SJCRH30 (cell line): ENCODE measurements at regions not wholly inside any gene's neighbourhood (a gene's known extent, or its start where the extent isn't known, plus 50 kb on each side); places are given as distances from the start of the nearest gene placed in this dataset.

Experiments
- DNase-seq, 2 experiments: peaks; one replicate each; pipeline ENCODE4 v3.0.0-alpha.2; 2015 to 2020
- H3K27ac ChIP-seq: fragments of 250-450 bp; sonication (Bioruptor Pico); 2 replicates; pipeline ENCODE4 v1.5.1; 2020; ENCODE audit warnings: mild to moderate bottlenecking, moderate library complexity
- H3K27me3 ChIP-seq: fragments of 250-450 bp; sonication (Bioruptor Pico); 2 replicates; pipeline ENCODE4 v1.5.1; 2020; ENCODE audit warnings: mild to moderate bottlenecking, moderate library complexity
- H3K36me3 ChIP-seq: fragments of 250-450 bp; sonication (Bioruptor Pico); 2 replicates; pipeline ENCODE4 v1.5.1; 2020; ENCODE audit warnings: mild to moderate bottlenecking, moderate library complexity
- H3K4me1 ChIP-seq: fragments of 250-450 bp; sonication (Bioruptor Pico); 2 replicates; pipeline ENCODE4 v1.5.1; 2020; ENCODE audit warnings: mild to moderate bottlenecking, moderate library complexity
- H3K4me3 ChIP-seq: fragments of 250-450 bp; sonication (Bioruptor Pico); 2 replicates; pipeline ENCODE4 v1.5.1; 2020; ENCODE audit warnings: mild to moderate bottlenecking, moderate library complexity
- H3K9me3 ChIP-seq: fragments of 250-450 bp; sonication (Bioruptor Pico); replicated peaks from 2 replicates; pipeline ENCODE4 v1.5.1; 2020; ENCODE audit warnings: mild to moderate bottlenecking, moderate library complexity

DNA sequence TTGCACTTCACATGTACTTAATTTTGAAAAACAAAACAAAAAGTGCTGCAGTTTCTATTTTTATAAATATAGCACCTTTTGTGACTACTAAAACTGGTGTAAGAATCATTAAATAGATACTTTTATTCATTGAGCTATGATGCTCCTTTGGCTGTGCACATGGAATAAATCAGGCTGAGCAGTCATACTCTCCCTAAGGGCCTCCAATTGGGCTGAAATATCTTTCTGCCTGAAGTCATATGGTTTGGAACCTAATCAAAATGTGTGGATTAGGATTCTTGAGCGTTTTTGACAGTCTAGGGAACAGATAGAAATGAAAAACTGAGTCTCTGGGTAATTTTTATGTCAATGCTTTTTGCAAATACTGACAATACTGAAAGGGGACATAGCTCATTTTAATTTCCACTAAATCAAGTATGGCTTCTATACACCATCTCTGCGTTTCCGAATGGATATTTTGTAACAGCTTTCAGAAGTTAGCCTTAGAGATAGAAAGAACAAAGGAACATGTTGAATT lies 392.2 kb upstream of the ROBO1 start:
- no peaks in the 10 kb centered on the region for H3K27me3 ChIP-seq
- no peaks in the 10 kb centered on the region for H3K4me1 ChIP-seq
- H3K36me3 ChIP-seq = no peaks in the 10 kb centered on the region
- no peak overlapping the region for H3K4me3 ChIP-seq
- no peaks in the 10 kb centered on the region for H3K9me3 ChIP-seq
- no peak for DNase-seq
- no peak overlapping the region for H3K27ac ChIP-seq

DNA sequence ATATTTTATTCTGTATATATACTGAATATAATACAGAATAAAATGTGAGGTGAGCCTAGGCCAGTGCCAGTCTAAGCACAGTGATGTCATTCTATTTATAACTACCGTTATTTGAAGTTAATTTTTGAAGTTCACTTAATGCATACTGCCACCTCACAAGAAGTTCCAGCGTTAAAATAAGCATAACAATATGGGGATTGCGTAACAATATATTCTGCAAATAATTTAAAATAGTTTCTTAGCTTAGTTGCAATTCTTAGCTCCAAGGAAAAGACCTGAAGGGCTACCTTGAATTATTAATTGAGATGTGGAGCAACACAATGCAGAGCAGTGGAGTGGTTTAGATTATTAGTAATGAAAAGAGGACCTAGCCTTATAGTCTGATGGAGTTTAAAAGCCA lies 390.5 kb upstream of the ROBO1 start:
- Histone ChIP-seq H3K27ac (no peak overlapping the region), H3K36me3 (no peaks in the 10 kb centered on the region), H3K9me3 (no peaks in the 10 kb centered on the region), H3K4me3 (no peak overlapping the region), H3K4me1 (no peaks in the 10 kb centered on the region), H3K27me3 (no peaks in the 10 kb centered on the region)
- no peak for DNase-seq

DNA sequence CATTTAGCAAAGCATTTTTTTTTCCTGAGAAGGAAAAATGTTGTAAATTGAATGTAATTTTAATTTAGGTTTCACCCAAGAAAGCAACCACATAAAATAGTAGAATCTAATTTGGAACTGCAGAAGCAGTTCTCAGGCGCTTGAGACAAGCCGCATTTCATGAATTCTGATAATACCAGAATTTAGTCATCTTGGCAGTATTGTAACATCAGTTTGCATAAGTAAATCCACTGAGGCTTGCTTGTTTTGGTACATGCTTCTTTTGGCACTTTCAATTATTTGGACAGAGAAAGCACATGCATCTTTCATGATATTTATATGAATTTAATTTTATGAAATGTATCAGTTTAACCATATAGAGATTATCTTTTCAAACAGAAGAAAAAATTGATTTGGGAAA lies 389.7 kb upstream of the ROBO1 start:
- Histone ChIP-seq H3K27ac (no peak overlapping the region), H3K4me1 (no peaks in the 10 kb centered on the region)
- DNase-seq = no peak

GRCh38 chr3:80152692-80153091 lies 384.9 kb upstream of the ROBO1 start:
- no peaks in the 10 kb centered on the region for H3K9me3 ChIP-seq
- H3K27me3 ChIP-seq = no peaks in the 10 kb centered on the region
- no peak for DNase-seq
- H3K4me3 ChIP-seq = no peak overlapping the region
- H3K27ac ChIP-seq = no peak overlapping the region
- no peaks in the 10 kb centered on the region for H3K4me1 ChIP-seq
- no peaks in the 10 kb centered on the region for H3K36me3 ChIP-seq

More for the DNA sequence above, 389.7 kb upstream of the ROBO1 start:
- Histone ChIP-seq H3K4me3 (no peak overlapping the region), H3K9me3 (no peaks in the 10 kb centered on the region), H3K27me3 (no peaks in the 10 kb centered on the region), H3K36me3 (no peaks in the 10 kb centered on the region)

- DNase-seq = no peak
- H3K9me3 ChIP-seq = no peaks in the 10 kb centered on the region
- no peak overlapping the region for H3K4me3 ChIP-seq
- H3K27me3 ChIP-seq = no peaks in the 10 kb centered on the region
- H3K27ac ChIP-seq = no peak overlapping the region
- H3K36me3 ChIP-seq = no peaks in the 10 kb centered on the region
- H3K4me1 ChIP-seq = no peaks in the 10 kb centered on the region
Measured at GRCh38 chr3:80142714-80143113, 374.9 kb upstream of the ROBO1 start.

- Histone ChIP-seq H3K4me1 (no peaks in the 10 kb centered on the region), H3K36me3 (no peaks in the 10 kb centered on the region), H3K27me3 (no peaks in the 10 kb centered on the region), H3K9me3 (no peaks in the 10 kb centered on the region), H3K4me3 (no peak overlapping the region), H3K27ac (no peak overlapping the region)
- no peak for DNase-seq
Measured at GRCh38 chr3:80141557-80141956, 373.8 kb upstream of the ROBO1 start.

DNA sequence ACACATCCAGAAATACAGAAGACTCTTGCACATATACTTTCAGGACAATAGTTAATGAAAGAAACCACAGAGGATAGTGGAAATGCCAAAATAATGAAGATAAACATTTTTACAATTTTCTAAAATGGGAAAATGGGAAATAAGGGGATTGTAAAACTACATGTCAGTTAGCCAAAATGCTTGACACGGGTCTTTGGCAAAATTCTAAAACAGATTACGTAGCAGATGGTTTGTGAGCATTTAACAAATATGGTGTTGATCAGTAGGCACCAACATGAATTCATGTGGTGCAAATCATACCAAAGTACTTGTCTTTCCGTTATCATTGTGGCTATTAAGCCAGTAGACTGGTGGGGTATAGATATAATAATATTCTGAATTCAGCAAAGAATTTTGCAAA lies 348.5 kb upstream of the ROBO1 start:
- no peak for DNase-seq

GRCh38 chr3:80114694-80115093 lies 346.9 kb upstream of the ROBO1 start:
- DNase-seq = no peak
- Histone ChIP-seq H3K4me3 (no peak overlapping the region), H3K27ac (no peak overlapping the region), H3K36me3 (no peaks in the 10 kb centered on the region), H3K4me1 (no peaks in the 10 kb centered on the region), H3K9me3 (no peaks in the 10 kb centered on the region), H3K27me3 (no peaks in the 10 kb centered on the region)

More for the DNA sequence above, 348.5 kb upstream of the ROBO1 start:
- H3K4me1 ChIP-seq = no peaks in the 10 kb centered on the region
- no peaks in the 10 kb centered on the region for H3K27me3 ChIP-seq
- no peak overlapping the region for H3K4me3 ChIP-seq
- no peak overlapping the region for H3K27ac ChIP-seq
- no peaks in the 10 kb centered on the region for H3K9me3 ChIP-seq
- H3K36me3 ChIP-seq = no peaks in the 10 kb centered on the region

DNA sequence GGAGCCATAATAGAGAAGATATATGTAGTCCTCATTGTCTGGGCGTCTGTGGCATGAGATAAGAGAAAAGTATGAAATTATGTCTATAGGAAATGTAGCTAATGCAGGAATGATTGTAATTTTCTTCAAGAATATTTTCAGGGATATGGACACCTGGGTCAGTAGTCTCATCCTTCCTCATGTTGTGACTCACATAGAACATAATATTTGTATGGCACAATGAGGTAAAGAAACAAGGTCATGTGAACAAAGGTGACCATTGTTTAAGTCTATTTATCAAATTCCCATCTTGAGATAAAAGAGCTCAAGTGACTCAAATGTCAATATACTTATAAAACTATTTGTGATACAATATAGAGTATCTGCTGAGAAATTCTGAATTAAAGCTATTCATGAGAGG lies 345.5 kb upstream of the ROBO1 start:
- Histone ChIP-seq H3K4me3 (no peak overlapping the region), H3K9me3 (no peaks in the 10 kb centered on the region), H3K4me1 (no peaks in the 10 kb centered on the region), H3K27ac (no peak overlapping the region), H3K27me3 (no peaks in the 10 kb centered on the region), H3K36me3 (no peaks in the 10 kb centered on the region)
- DNase-seq = no peak

GRCh38 chr3:80099559-80100066 lies 331.8 kb upstream of the ROBO1 start:
- Histone ChIP-seq H3K27ac (no peak overlapping the region), H3K27me3 (no peaks in the 10 kb centered on the region), H3K36me3 (no peaks in the 10 kb centered on the region), H3K4me3 (no peak overlapping the region), H3K4me1 (no peaks in the 10 kb centered on the region), H3K9me3 (0 out of 2 replicates have a peak, but pooled peaks cover 4% of the 10 kb centered on the region)
- DNase-seq = no peak

DNA sequence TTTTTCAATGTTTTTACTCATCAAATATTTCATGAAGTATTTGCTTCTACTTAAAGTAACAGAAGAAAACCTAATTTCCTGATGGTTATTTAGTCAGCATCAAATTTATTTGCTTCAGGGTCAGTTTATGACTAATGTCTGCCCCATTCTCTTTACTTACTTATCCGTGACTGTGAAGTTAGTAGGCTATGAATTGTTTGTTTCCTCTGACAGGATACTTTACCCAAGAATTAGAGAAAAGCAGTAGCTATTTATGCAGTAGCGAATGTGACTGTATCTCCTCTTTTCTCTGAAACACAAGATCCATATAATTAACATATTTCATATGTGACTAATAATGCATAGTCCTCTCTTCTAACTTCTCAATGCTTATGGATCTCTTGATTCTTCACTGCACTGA lies 329.9 kb upstream of the ROBO1 start:
- Histone ChIP-seq H3K27ac (no peak overlapping the region), H3K4me1 (no peaks in the 10 kb centered on the region), H3K27me3 (no peaks in the 10 kb centered on the region), H3K9me3 (0 out of 2 replicates have a peak, but pooled peaks cover 4% of the 10 kb centered on the region), H3K4me3 (no peak overlapping the region), H3K36me3 (no peaks in the 10 kb centered on the region)
- DNase-seq = no peak

DNA sequence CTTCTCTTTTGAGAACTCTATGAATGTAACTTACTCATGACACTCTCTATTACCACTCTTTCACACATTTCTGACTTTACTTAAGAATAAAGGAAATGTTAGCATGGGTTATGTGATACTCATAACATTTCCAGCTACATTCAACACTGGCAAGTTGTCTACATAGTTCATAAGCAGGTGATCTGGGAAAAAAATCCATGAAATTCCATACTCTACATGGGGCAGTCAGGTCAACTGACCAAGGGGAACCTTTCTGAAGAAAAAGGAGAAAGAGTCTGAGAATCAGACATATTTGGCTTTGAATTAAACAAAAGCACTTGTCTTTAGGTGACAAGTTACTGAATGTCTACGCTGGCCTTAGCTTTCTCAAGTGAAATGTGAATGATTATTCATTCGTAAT lies 329.1 kb upstream of the ROBO1 start:
- no peak overlapping the region for H3K27ac ChIP-seq
- H3K4me1 ChIP-seq = no peaks in the 10 kb centered on the region
- no peaks in the 10 kb centered on the region for H3K27me3 ChIP-seq
- 0 out of 2 replicates have a peak, but pooled peaks cover 4% of the 10 kb centered on the region for H3K9me3 ChIP-seq
- no peaks in the 10 kb centered on the region for H3K36me3 ChIP-seq
- no peak for DNase-seq
- H3K4me3 ChIP-seq = no peak overlapping the region

DNA sequence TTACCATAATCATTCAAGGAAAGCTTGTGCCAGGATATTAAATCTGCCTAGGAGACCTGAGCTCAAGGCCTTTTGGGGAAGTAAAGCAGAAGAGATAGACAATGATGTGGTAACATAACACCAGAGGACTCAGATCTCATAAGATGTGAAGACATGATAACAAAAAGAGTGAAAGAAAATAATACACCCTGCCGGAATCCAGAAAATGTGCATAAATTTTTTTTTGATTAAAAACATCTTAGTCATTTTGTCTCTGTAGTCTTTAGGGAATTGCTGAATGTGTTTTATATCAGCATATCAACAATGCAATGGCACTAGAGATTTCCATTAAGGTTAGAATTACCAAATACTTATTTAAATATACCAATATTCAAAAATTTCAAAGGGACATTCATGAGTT lies 326.8 kb upstream of the ROBO1 start:
- Histone ChIP-seq H3K4me3 (no peak overlapping the region), H3K27ac (no peak overlapping the region), H3K36me3 (no peaks in the 10 kb centered on the region), H3K9me3 (no peaks in the 10 kb centered on the region), H3K27me3 (no peaks in the 10 kb centered on the region), H3K4me1 (no peaks in the 10 kb centered on the region)
- DNase-seq = no peak

DNA sequence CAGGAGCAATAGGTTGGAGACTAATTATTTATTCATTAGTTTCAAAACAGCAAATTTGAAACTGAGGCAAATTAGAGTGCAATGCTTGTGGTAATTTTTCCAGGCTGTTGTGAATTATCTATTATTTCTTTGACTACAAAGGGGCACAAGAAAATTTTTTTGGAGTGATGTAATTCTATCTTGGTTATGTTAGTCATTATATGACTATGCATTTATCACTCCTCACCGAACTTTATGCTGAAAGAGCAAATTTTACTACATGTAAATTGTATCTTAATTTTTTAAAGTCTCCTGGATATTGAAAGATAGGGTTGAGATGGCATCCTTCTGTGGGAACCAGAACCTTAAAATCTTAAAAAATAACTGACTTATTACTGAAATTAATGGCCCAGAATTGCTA lies 320.0 kb upstream of the ROBO1 start:
- DNase-seq = peak in 1 of 2 experiments; percentile 28
- H3K27ac ChIP-seq = peak overlapping the region; percentile 72
- no peaks in the 10 kb centered on the region for H3K27me3 ChIP-seq
- H3K4me1 ChIP-seq = peaks cover 14% of the 10 kb centered on the region
- no peaks in the 10 kb centered on the region for H3K36me3 ChIP-seq
- no peaks in the 10 kb centered on the region for H3K9me3 ChIP-seq
- H3K4me3 ChIP-seq = no peak overlapping the region

DNA sequence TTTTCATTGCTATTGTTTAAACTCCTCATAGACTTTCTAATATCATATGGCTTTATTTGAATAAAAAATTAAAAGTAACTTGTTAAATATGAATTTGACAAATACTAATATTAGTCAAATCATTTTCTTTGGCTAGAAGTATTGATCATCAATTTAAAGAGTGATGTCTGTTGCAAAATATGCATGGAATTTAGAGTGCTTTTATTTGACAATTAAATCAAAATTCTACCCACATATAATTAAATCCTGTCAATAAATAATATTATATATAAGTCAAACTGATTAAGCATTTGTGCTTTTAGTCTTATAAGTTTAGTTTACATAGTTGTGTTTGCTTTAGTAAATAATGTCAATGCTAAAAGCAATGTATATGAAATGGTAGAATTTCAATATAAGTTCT lies 318.6 kb upstream of the ROBO1 start:
- no peaks in the 10 kb centered on the region for H3K36me3 ChIP-seq
- no peaks in the 10 kb centered on the region for H3K27me3 ChIP-seq
- H3K9me3 ChIP-seq = no peaks in the 10 kb centered on the region
- no peak for DNase-seq
- H3K4me3 ChIP-seq = no peak overlapping the region
- H3K4me1 ChIP-seq = peaks cover 14% of the 10 kb centered on the region
- H3K27ac ChIP-seq = no peak overlapping the region

DNA sequence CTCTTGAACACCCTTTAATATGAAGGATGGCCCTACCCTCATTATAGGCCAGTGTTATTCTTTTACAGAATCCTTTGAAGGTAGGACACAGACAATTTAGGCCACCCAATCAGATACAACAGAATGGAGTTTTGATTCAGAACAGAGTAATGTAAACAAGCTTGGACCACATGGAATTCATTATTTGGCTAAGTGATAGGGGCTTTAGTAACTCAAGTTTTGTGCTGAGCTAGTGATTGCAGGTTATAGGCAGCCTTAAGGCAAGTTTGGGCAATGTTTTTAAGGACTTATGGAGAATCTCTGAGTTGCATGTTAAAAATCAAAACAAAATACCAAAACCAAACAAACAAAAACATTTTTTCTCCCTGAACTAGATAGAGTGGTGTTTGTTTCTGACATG lies 312.1 kb upstream of the ROBO1 start:
- Histone ChIP-seq H3K4me3 (no peak overlapping the region), H3K36me3 (no peaks in the 10 kb centered on the region), H3K27me3 (no peaks in the 10 kb centered on the region), H3K27ac (no peak overlapping the region), H3K9me3 (no peaks in the 10 kb centered on the region), H3K4me1 (no peaks in the 10 kb centered on the region)
- no peak for DNase-seq
